ENCODE measurements at regions not wholly inside any gene's neighbourhood (a gene's known extent, or its start where the extent isn't known, plus 50 kb on each side); places are given as distances from the start of the nearest gene placed in this dataset.

- Histone ChIP-seq H3K27ac (no peak overlapping the region), H3K4me1 (peaks cover 10 to 12% of the 10 kb centered on the region in 2 donors), H3K4me3 (replicated peaks in 1 of 3) (no peak overlapping the region), H3K36me3 (no peaks in the 10 kb centered on the region), H3K9me3 (no peaks in the 10 kb centered on the region), H3K27me3 (no peaks in the 10 kb centered on the region)
- no peak for DNase-seq
- intact Hi-C loops (cut with DNase I): no loop called here
- TF ChIP-seq CTCF (IDR thresholded peaks at IDR 0.05): no peak
- no peak for TF ChIP-seq POLR2A (IDR thresholded peaks at IDR 0.05)
These were observed 102.4 kb upstream of the UBE3A start for GRCh38 chr15:25541228-25541627.

GRCh38 chr15:25536801-25537611, 98.2 kb upstream of the UBE3A start:
- Histone ChIP-seq H3K9me3 (no peaks in the 10 kb centered on the region), H3K4me3 (replicated peaks in 1 of 3) (no peak overlapping the region), H3K27me3 (no peaks in the 10 kb centered on the region), H3K36me3 (no peaks in the 10 kb centered on the region), H3K27ac (no peak overlapping the region), H3K4me1 (no peaks in the 10 kb centered on the region)
- TF ChIP-seq POLR2A (IDR thresholded peaks at IDR 0.05) (no peak), CTCF (IDR thresholded peaks at IDR 0.05) (no peak)
- DNase-seq: no peak
- intact Hi-C loops (cut with DNase I): no loop called here
- 80 to 81% methylated on average over 7 of the region's 7 CpGs for WGBS, 2 donors

GRCh38 chr15:25535866-25536265, 97.0 kb upstream of the UBE3A start:
- no peak overlapping the region for H3K4me3 ChIP-seq (replicated peaks in 1 of 3)
- TF ChIP-seq CTCF (IDR thresholded peaks at IDR 0.05) (no peak), POLR2A (IDR thresholded peaks at IDR 0.05) (no peak)
- H3K9me3 ChIP-seq: no peaks in the 10 kb centered on the region
- intact Hi-C loops (cut with DNase I): no loop called here
- H3K36me3 ChIP-seq: no peaks in the 10 kb centered on the region
- DNase-seq: no peak
- H3K4me1 ChIP-seq: no peaks in the 10 kb centered on the region
- no peak overlapping the region for H3K27ac ChIP-seq
- no peaks in the 10 kb centered on the region for H3K27me3 ChIP-seq
- WGBS, 2 donors: 88 to 92% methylated on average over 5 of the region's 5 CpGs

- Histone ChIP-seq H3K27me3 (no peaks in the 10 kb centered on the region), H3K4me1 (no peaks in the 10 kb centered on the region), H3K27ac (no peak overlapping the region), H3K9me3 (no peaks in the 10 kb centered on the region), H3K36me3 (no peaks in the 10 kb centered on the region), H3K4me3 (replicated peaks in 1 of 3) (no peak overlapping the region)
- intact Hi-C loops (cut with DNase I): no loop called here
- TF ChIP-seq POLR2A (IDR thresholded peaks at IDR 0.05) (no peak), CTCF (IDR thresholded peaks at IDR 0.05) (no peak)
- WGBS, 2 donors: 95 to 96% methylated on average over 6 of the region's 6 CpGs
- no peak for DNase-seq
These were observed 95.5 kb upstream of the UBE3A start for GRCh38 chr15:25534293-25534692.

- Histone ChIP-seq H3K4me3 (replicated peaks in 1 of 3) (no peak overlapping the region), H3K36me3 (no peaks in the 10 kb centered on the region), H3K9me3 (no peaks in the 10 kb centered on the region), H3K4me1 (no peaks in the 10 kb centered on the region), H3K27ac (no peak overlapping the region), H3K27me3 (no peaks in the 10 kb centered on the region)
- intact Hi-C loops (cut with DNase I): no loop called here
- no peak for DNase-seq
- TF ChIP-seq CTCF (IDR thresholded peaks at IDR 0.05) (no peak), POLR2A (IDR thresholded peaks at IDR 0.05) (no peak)
- 72 to 77% methylated on average over 4 of the region's 4 CpGs for WGBS, 2 donors
These were observed 93.7 kb upstream of the UBE3A start for GRCh38 chr15:25532269-25533140.

All from thyroid gland (tissue), 4 donors.